ENCODE measurements at regions not wholly inside any gene's neighbourhood (a gene's known extent, or its start where the extent isn't known, plus 50 kb on each side); places are given as distances from the start of the nearest gene placed in this dataset.

GRCh38 chr3:72461787-72462186, 386.5 kb downstream of the SHQ1 start:
- DNase-seq = peak in 1 of 56 donors; percentile 4

DNA sequence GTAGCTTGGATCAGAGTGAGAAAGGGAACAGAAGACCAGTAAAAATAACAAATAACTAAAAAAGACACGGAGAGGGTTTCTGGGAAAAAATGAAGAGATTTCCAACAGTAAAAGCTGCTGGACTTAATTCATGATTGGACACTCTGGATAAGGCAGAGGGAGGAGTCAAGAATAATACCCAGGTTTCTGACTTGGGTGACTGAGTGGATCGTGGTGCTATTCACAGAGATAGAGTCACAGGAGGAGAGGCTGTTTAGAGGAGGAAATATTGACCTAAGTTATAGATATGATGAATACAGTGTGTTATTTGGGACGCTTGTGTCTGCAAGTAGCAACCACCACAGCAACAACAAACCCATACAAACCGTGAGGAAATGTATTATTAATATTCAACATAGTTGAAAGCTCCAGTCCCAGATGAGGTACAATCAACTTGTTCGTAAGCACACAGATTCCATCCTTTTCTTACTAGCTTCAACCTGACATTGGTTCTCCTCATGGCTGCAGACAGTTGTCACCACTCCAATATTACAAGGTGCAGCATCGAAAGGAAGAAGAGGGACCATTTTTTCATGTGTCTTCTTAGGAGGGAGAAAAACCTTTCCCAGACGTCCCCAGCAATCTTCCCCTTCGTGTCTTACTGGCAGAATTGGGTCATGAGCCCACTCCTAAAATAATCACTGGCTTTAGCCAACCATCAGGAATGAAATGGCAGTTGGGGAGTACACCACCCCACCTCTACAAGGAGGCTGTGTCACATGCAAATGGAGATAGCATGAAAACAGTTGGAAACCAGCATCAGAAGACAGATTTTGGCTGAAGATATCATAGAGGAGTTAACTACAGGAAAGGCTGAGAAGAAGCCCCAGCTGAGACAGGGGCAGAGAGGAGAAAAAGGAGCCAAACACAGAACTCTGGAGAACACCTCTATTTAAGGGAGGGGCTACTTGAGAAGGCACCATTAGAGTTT, 387.8 kb downstream of the SHQ1 start:
- no peak for DNase-seq

DNA sequence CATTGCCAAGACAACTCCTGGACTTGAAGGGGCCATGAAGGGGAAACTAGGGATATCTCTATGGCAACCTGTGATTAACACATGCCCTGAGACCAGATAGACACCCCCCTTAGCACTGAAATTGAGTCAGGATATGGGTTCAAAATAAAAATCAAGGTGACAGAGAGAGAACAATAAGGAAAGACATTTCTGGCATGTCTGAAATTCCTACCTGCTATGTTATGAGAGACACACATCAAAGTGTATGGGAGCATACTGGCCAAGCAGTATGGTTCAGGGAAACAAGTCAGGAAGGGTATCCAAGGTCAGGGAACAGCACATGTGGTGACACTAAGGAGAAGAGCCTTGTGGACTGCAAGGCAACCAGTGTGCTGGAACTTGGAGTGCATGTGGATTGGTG, 388.7 kb downstream of the SHQ1 start:
- DNase-seq = no peak

GRCh38 chr3:72458375-72458774, 389.9 kb downstream of the SHQ1 start:
- DNase-seq = no peak

DNA sequence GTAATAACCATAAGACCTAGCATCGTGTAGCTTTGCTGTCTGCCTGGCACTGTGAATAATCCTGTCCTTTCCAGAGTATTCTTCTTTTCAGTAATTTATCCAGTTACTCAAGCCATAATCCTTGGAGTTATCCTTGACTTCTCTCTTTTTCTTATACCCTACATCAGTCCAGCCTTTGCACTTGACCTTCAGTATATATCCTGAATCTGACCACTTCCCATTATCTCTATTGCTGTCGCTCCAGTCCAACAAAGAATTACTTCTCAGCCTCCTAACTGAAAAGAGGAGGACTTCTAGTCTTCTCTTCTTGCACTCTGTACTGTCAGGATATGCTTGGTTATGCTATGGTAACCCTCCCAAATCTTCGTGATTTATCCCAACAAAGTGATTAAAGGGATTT, 393.8 kb downstream of the SHQ1 start:
- no peak for DNase-seq

- DNase-seq = no peak
Observed at GRCh38 chr3:72453706-72454105, 394.5 kb downstream of the SHQ1 start.

- no peak for DNase-seq
Observed at GRCh38 chr3:72452745-72453144, 395.5 kb downstream of the SHQ1 start.

- DNase-seq = no peak
Observed at GRCh38 chr3:72451841-72452240, 396.4 kb downstream of the SHQ1 start.

DNA sequence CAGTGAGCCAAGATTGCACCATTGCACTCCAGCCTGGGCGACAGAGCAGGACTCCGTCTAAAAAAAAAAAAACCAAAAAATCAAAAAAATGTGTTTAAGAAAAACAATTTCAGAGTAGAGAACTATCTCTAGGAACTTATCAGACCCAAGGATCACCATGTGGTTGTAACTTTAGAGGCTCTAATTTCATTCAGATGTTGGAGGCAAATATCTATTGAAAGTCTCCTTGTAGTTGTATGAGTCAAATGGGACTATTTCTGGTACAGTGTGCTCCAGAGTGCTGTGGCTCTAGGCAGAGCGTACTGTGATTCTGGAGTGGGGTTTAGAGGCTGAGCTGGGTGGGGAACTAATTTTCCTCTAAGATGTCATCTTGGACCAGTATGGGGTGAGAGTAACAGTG, 398.7 kb downstream of the SHQ1 start:
- no peak for DNase-seq

DNA sequence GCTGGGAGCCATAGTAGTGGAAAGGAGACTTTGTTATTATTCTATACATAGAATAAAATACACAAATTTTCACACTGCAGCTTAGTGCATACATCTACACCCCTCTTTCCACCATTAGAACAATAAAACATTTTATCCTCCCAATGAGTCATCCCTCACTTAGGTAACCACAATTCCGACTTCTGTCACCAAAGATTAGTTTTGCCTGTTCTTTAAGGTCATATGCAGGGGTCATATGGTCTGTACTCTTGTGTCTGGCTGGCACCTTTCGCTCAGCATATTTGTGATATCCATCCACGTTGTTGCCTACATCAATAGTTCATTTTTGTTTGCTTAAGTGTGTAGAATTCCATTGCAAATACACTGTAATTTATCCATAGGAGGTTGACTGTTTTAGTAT, 399.4 kb downstream of the SHQ1 start:
- no peak for DNase-seq

- DNase-seq = peak in 10 of 56 donors; percentile 1 to 20 (median 7)
Observed at GRCh38 chr3:72448375-72448823, 399.8 kb downstream of the SHQ1 start.

GRCh38 chr3:72447059-72447946, 400.9 kb downstream of the SHQ1 start:
- peak in 55 of 56 donors; percentile 25 to 94 (median 81) for DNase-seq

- peak in 19 of 56 donors; percentile 31 to 86 (median 59) for DNase-seq
Observed at GRCh38 chr3:72446218-72447058, 401.8 kb downstream of the SHQ1 start, which contains the start of gene RYBP. TSS of gene RYBP (minus strand) at chr3:72446621.

DNA sequence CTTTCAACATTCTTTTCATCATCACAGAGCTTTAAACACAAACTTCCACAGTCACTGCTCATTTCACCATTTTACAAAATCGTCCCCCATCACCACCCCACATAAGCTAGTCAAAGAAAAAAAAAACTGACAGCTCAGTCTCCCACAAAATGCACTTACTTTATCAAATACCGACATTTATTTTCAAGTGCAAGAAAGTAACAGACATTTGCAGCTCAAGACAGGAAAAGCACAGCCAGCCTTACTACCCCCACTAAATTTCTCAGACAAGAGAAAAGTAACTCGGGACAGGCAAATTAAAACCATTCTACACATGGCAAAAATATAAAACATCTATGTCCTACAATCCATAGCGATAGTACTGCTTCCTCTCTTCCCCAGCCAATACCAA, 402.4 kb downstream of the SHQ1 start:
- no peak for DNase-seq

DNA sequence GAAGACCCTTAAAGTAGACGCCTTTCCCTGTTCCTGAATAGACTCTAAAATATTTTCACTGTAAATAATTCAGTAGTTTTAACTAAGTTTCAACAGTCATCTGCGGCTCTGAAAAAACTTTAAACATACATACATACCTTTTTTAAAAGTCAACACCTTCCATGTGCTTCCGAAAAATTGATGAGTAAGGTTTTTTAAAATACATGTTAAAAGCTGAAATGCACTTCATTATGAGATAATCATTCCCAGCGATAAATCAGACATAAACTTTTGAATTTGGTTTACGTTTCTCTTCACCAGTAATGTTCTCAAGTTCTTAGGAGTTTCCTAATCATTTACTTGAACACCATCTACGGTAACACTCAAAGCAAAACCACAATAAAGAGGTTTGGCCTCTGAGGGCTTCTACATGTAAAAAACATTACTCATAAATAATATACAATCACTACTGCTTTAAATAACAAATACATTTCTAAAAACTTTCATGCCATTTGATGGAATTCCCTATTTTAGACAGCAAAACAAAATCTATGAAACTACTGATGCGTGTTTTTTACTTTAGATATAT, 403.5 kb downstream of the SHQ1 start:
- no peak for DNase-seq

GRCh38 chr3:72442759-72443158, 405.5 kb downstream of the SHQ1 start:
- DNase-seq = no peak

DNA sequence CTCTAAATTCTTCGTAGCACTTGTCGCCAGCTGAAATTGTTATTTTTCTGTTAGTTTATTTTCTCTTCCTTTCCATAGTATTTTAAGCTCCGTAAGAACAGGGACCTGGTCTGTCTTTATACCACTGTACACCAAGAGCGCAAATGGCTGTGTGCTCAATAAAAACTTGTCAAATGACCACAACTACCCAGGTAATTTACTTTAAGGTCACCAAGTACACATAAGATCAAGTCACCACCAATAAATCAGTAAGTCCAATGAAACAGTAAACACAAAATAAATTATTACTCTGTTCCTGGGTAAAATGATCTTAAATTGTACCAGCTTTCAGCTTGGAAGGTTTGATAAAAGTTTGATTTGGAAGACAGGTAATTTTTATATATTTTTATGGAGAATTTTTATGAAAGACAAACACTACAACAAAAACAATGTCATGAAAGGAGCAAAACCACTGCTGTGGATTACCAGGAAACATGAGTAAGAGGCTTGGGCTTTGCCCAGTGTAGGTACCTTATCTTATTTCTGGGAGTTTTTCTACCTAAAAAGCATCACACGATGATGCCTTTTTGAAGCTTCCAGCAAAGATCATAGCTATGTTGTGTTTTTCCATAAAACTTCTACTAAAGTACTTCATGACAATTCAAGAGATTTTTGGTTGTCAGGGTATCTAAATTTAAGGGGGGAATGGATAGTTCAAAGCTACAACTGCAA, 406.8 kb downstream of the SHQ1 start:
- DNase-seq = no peak

GRCh38 chr3:72440491-72440890, 407.8 kb downstream of the SHQ1 start:
- DNase-seq = no peak

DNA sequence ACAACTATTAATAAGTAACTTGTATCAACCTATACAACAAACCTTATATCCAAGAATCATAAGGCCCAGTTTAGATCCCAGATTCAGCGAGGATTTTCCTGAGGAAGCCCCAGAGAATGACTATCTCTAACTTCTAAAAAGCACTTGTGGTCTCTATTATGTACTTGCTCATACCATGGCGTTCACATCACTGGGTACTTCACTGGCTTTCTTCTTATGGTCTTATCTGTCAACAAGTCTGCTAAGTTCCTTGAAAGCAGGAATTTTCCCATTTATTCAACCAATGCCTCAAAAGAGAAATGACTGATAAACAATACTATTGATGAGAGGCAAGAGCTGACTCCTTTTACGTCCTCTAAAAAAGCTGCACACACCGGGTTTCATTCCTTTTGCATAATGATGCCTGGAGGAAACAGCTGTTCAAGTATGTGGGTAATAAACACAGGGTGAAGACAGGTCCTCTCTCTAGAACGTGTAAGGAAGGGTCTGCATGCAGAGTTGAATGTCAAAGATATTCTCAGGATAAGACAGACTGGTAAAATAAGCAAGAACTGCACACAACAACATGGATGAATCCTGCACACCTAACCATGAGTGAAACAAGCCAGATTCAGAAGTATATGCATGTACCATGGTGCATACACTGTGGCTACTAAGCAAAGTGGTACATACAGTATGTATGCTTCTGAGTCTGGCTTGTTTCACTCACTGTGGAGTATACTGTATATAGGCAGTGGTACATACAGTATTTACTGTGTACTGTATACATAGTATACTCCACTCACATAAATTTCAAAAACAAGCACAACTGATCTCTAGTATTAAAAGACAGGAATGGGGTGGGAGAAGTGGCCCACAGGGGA, 408.7 kb downstream of the SHQ1 start:
- DNase-seq = no peak
